M059J (cell line): ENCODE measurements at regions not wholly inside any gene's neighbourhood (a gene's known extent, or its start where the extent isn't known, plus 50 kb on each side); places are given as distances from the start of the nearest gene placed in this dataset.

Experiments used
- DNase-seq: peaks from one replicate; pipeline ENCODE4 v3.0.0-alpha.2; 2012; ENCODE audit warnings: low read depth

DNA sequence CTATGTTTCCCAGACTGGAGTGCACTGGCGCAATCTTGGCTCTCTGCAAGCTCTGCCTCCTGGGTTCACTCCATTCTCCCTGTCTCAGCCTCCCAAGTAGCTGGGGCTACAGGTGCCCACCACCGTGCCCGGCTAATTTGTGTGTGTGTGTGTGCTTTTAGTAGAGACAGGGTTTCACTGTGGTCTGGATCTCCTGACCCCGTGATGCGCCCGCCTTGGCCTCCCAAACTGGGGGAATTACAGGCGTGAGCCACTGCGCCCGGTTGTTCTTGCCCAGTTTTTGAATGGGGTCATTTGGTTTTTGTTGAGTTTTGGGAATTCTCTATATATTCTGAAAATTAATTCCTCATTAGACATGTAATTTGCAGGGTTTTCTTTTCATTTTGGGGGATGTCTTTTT is 238.4 kb upstream of the PRR20A start:
- no peak for DNase-seq

DNA sequence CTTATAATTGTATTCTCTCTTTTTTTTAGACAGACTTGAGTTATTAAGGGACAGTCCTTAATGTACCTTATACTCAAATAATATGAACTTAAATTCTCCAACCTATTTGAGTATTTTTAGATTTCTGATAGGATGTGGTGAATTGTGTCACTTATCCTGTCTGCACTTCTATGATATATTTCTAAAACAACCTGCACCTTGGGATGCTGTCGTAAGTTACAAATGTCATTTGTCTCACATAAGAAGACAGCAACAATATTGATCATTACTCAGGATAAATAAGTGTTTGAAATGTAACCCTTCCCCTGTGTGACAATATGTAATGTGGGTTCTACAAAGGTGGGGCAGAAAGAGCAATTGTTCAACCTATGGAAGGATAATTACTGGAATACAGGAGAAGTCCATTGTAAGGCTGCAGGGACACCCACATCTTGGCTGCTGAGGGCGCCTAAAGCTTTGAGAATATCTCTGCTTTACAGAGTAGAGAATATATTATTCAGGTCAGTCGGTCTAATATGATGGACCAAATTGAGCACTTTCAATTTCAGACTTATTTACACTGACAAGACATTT is 236.9 kb upstream of the PRR20A start:
- DNase-seq, result no peak

DNA sequence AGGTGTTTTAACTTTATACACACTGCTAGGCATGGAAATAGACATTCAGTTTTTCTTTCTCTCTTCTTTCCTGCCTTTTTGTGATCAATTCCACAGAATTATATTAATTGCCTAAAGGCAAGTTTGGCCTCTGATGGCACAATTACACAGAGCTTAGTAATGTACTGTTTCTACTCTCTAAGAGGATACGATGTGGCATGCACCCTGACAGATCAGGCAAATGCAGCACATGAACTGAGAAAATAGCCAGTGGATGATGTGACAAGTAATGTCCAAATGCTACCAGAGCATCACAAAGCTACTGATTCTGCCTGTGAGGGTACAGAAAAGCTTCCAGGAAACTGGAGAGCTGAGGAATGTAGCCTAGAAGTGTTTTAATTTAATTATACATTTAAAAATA is 233.8 kb upstream of the PRR20A start:
- DNase-seq, result no peak

DNA sequence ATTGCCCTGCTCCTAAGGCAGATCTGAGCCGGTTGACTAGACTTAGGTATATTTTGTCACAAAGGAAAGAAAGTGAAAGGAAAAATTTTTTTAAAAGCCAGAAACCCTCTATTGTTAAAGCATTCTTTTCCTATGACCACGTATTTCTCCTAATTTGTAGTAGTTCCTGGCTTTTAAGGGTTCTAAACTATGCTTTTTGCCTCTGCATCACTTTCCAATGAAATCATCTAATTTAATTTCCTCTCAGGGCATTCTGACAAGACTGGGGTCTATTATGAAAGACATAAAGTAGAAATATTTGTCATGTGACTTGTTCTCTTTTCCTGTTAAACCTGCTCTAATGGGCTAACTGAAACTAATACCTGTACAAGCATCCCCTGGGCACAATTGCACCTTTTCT is 233.0 kb upstream of the PRR20A start:
- DNase-seq, result no peak

DNA sequence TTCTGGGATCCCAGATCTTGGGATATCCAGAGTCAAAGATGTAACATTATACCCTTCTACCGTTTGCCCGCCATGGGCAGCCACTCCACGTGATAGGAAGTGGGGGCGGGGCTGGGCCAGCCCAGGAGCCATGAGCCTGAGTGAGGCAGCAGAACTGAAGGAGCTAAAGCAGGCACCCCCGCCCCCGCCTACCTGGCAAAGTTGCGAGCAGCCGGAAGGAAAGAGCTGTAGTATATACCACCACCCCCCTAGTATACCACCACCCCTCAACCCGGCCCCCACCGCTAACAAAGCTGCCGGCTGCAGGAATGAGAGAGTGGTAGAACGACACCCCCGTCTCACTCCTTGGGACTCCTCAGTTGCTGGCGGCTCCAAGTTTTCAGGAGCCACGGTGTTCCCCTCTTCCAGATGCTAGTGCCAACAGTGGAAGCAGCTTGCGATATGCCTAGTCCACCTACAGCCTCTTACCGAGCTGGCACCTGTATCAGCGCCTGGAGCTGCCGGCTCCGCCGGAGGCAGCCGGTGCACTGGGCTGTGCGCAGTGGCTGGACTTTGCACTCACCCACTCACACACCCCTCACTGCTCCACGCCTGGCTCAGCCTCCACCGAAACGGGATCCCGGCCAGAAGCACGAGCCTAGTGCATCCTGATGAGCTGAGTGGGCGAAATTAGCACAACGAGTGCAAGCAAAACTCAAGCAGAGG is 230.7 kb upstream of the PRR20A start:
- DNase-seq, result no peak

DNA sequence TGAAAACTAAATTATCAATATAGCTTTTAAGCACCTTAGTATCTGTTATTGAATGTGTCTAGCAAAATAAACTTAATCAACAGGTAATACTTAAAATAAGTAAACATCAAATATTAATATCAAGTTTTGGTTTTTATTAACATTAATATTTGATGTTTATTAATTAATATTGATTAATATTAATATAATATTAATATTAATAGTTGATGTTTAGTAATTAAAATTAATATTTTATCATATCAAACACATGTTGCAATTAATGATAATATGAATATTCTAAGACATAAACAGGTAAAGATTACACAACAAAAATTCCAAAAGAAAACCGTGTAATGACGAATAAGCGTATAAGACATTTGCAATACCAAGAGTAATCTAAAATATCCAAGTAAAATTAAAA is 222.8 kb upstream of the PRR20A start:
- no peak for DNase-seq

DNA sequence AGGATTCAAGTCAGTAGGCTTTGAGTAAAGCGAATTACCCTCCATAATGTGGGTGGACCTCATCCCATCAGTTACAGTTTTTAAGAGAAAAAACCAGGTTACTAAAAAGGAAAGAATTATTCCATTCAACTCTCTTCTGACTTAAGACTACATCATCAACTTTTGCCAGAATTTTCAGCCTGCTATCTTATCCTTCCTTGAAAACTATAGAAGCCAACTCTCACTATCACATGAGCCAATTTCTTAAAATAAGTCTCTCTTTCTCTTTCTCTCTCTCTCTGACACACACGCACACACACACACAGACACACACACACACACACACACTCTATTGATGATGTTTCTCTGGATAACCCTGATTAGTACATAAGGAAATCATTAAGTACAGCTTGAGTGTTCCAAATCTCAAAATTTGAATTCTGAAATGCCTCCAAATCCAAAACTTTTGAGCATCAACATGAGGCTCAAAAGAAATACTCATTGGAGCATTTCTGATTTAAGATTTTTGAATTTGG is 217.0 kb upstream of the PRR20A start:
- DNase-seq, result no peak

DNA sequence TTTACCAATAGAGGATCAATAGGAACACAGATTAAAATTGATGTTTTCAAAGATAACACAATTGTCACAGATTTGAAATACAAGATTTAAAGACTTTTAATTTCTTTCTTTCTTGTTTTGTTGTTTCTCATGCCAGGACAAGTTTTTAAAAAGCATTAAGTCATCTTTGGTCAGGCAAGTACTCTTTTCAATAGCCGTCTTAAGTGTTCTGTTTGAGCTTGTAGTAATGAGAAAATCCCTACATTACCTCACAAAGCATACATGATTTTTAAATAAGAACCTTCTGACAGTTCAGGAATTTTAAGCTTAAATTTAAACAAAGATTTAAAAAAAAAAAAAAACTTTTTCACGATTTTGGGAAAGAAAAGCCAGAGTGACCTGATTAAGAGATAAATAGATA is 216.3 kb upstream of the PRR20A start:
- DNase-seq, result no peak

DNA sequence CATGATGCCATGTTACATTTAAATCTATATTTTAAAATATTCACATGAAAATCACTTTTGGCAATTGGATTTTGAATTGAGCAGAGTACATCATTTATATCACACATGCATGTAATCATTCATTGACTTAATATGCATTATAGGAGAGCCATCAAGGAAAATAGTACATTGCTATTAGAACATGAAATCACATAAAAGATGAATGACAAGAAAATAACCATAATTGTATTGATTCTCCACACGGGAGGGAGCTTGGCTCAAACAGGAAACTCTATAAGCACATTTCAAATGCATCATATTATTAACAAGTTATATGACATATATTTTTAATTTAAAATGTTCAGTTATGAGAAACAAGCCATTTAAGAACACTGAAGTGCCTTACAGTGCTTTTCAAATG is 208.6 kb upstream of the PRR20A start:
- no peak for DNase-seq

DNA sequence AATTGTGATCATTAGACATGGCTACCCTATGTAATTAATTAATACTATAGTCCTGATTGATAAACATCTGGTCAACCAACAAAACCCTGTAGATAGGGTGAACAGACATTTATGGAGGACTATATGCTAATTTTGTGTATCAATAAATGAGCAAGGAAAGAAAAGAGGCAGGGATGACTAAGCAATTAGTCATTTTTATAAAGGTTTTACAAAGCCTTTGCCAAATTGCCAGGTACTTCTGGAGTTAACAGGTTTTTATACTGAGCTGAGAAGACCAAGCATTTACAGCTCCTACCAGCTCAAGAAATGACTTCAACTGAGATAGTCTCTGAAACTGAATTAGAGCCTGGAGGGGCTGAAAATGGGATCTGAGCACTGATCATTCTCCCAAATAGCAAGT is 186.8 kb upstream of the PRR20A start:
- DNase-seq, result no peak

DNA sequence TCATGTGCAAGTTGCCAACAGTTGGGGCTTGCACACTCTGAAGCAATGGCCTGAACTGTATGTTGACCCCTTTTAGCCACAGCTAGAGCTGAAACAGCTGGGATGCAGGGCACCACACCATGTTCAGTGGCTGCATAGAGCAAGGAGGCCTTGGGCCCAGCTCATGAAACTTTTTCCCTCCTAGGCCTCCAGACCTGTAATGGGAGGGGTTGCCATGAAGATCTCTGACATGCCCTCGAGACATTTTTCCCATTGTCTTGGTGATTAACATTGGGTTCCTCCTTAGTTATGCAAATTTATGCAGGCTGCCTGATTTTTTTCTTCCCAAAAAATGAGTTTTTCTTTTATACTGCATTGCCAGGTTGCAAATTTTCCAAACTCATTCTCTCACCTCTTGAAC is 165.1 kb upstream of the PRR20A start:
- no peak for DNase-seq

DNA sequence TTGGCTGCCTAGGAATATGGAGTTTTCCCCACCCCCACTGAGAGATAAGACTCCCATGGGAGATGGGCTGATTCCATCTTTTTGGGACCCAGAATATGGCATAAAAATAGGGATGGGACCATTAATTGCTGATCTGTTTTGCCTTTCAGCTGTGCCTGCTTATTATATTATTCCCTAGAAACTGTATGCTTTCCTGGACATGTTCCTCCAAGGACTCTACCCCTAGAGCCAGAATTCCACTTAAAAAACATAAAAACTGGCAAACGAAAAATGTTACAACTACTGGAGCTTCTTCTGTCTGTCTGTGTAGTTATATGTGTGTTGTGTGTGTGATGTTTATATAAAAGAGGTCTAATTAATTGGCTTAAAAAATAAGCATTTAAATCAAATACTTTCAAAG is 159.9 kb upstream of the PRR20A start:
- DNase-seq, result no peak

DNA sequence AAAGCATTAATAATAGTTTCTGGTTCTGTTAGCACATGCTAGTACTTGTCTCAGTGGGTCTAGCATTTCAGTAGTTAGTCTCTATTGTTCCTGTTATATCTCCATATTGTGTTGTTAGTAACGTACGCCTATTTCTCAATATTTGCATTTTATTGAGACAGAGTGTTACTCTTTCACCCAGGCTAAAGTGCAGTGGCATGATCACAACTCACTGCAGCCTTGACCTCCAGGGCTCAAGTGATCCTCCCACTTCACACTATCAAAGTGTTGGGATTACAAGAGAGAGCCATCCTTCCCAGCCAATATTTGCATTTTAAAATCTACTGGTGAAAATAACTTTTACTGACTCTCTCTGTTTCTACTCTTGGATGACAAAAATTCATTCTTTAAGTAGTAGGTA is 154.6 kb upstream of the PRR20A start:
- no peak for DNase-seq

DNA sequence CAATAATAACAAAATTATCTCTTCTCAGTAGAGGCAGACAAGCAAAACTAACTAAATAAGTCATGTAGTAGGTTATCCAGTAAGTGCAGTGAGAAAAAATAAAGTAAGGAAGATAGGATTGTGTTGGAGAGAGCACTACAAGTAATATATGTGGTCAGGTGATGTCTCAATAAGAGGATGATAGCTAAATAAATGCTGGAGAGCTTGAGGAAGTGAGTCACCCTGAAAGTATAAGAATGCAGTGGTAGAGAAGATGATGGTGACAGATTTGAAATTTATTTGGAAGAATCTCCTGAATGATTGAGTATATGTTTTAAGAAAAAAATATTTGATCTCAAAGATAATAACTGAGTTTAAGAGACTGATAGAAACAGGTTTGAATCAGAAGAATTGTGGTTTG is 152.2 kb upstream of the PRR20A start:
- no peak for DNase-seq

DNA sequence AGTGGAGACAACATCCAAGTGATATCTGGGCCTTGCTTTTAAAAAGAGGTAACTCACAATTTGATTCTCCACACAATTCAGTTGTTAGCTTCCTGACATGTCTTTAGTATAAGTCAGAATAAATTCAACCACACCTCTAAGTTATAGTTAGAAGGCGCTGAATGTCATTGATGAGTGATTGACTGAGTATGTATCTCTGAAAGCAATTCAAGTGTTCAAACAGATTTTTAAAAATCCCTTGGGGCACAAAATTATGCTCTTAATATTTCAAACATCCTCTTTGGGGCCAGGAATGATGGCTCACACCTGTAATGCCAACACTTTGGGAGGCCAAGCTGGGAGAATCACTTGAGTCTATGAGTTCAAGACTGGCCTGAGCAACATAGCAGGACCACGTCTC is 137.0 kb upstream of the PRR20A start:
- DNase-seq, result no peak

DNA sequence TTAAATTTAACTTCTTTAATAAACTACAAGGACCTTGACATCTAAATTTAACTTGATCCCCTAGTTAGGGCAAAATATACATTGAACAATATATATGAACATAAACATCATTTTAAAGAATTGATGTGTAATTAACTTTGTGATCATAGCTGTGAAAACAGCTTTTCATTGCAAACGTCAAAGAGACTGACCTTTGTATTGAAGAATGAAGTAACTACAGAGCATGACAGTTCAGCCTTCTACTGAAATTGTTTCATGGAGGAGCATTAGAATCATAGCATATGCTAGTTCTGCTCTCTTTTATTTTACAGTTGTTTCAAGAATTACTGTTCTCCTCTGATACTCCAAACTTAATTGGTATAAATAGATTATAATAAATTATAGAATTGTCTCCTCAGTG is 123.4 kb upstream of the PRR20A start:
- no peak for DNase-seq

DNA sequence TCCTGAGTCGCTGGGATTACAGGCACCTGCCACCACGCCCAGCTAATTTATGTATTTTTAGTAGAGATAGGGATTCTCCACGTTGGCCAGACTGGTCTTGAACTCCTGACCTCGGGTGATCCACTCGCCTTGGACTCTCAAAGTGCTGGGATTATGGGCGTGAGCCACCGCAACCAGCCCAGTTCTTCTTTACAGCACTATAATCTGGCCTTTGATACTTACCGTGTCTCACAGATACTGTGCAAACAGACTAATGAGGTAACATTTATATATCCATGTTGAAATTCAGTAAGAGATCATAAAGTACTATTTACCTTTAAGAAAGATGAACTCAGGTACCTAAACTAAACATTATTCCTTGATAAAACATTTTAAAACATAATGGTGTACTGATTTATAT is 121.8 kb upstream of the PRR20A start:
- no peak for DNase-seq

DNA sequence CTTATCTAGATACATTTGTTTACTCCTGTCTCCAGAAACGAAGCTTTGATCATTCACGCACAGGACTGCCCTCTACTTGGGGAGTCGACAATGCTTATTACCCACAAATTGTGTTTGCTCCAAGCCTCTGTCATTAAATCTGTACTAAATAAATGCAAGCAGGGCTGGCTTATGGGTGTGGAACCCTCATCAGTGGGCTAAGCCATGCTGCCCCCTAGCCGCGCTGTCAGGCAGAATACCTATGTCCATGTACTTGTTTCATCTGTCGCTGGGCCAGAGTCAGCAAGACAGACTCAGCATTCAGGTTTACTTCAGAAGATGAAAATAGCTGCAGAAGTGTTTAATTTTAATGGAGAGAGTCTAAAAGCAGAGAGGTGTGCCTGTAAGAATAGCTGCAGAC is 110.0 kb upstream of the PRR20A start:
- no peak for DNase-seq

DNA sequence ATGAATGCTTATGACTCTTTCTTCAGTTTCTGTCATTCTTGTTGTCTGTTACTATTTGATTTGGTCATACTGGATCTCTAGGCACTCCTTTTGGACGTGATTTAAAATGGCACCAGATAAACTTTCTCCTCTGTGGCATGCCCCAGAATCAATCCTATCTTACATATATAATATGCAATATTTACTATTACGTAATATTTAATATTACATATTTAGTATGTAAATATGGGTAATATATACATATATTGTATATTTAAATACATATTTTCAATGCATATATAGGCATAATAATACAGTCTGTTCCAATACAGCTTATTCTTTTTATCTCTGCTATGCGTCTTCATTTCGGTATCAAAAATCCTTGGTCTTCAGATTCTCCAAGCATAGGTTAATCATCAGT is 104.4 kb upstream of the PRR20A start:
- no peak for DNase-seq

DNA sequence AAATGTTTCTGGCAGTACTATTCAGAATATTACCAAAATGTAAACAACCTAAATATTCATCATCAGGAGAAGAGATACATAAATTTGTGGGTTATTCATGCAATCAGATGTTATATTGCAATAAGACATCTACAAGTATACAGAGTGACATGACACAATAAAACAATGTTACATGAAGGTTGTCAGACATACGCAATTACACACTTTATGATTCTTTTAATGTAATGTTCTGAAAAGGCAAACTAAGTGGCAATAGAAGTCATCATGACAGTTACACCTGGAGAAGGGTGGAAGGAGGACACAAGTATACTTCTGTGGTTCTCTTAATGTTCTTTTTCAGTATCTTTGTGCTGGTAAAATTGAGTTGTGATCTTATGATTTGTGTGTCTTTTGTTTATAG is 95.8 kb upstream of the PRR20A start:
- no peak for DNase-seq

DNA sequence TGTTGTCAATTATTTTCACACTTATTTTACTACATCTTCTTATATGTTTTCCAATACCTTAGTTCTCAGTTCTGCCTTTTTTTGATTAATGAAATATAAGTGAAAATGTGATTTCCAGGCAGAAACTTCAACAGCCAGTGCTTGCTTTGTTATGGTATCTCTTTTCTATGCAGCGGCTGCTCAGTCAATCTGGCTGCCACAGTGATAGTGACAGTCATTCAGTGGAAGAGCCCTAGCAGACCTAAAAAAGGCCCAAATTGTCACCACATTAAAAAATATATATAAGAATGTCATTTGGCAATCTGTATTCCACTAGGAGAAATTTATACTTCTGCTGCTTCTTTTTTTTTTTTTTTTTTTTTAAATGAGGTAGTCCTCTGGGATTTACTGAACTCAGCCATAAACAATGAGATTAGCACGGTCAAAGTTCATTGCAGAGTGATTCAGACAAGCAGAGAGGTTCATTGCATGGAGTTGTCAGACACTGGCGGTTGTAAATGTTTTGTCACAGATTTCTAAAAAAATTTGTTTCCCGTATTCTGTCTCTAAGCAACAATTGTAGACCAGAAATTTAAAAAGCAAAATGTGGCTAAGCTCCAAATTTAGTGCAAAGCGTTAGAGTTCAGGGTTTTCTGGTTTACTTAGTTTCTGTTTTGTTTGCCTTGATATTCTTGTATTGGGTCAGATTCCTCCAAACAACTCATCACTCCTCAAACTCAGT is 94.7 kb upstream of the PRR20A start:
- DNase-seq, result no peak

DNA sequence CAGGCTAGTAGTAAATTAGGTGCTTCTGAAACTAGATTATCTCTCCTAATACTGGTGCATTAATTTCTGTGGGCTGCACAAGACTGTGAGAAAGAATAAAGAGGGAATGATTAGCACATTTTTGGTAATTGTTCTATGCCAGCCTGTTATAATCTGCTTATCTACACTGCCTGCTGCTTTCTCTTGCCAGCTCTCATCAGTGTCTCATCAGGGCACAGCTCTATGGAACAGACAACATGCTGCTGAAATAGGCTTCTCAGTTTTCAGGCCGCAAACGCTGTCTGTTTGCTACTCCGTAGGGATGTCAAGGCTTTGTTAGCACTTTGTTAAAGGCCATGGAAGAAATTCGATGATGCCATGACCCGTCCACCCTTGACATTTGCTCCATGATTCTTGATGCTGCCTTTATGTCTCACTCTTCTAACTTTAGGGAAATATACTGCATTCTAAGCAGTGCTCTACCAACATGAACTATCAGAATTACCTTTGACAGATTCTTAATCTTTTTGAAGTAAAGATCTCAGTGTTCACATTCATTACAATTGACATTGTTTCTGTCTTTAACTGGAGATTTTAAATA is 84.0 kb upstream of the PRR20A start:
- DNase-seq, result no peak

DNA sequence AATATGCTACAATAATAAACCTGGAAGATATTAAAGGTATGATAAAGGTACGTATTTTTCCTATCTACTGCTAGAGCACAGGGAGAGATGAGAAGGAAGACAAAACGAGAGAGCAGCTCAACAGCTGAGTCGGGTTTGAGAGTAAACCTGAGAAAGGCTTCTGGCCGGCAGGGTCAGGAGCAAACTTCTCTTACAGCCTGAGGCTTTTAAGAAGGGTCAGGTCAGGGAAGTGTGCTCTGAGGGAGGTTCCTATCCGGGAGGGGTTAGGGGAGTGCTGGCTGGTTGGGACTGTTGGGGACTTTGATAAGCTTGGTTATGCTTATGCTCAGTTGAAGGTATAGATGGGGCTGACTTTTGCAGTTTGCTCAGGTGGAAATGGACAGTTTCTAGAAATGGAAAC is 77.7 kb upstream of the PRR20A start:
- no peak for DNase-seq
